Uterus (tissue), 2 donors: ENCODE measurements at regions not wholly inside any gene's neighbourhood (a gene's known extent, or its start where the extent isn't known, plus 50 kb on each side); places are given as distances from the start of the nearest gene placed in this dataset.

ENCODE experiments used
- POLR2A ChIP-seq, 2 donors: fragments of 450-650 bp; IDR thresholded peaks; one replicate each; pipeline ENCODE4 v1.6.1; 2016; ENCODE audit warnings: antibody characterized with exemption in 2 of 2, mild to moderate bottlenecking in 1 of 2, moderate library complexity in 1 of 2
- TF ChIP-seq, protein P1 (sequence below), 4 experiments: fragments of 200-600 bp in 2 of 4; fragments of 450-650 bp in 2 of 4; sonication (generic) in 2 of 4; IDR thresholded peaks; one replicate each; pipeline ENCODE4 v1.5.1; 2016 to 2019; ENCODE audit warnings: antibody characterized with exemption in 4 of 4, mild to moderate bottlenecking in 2 of 4, moderate library complexity in 1 of 4

- TF ChIP-seq, protein P1, sequence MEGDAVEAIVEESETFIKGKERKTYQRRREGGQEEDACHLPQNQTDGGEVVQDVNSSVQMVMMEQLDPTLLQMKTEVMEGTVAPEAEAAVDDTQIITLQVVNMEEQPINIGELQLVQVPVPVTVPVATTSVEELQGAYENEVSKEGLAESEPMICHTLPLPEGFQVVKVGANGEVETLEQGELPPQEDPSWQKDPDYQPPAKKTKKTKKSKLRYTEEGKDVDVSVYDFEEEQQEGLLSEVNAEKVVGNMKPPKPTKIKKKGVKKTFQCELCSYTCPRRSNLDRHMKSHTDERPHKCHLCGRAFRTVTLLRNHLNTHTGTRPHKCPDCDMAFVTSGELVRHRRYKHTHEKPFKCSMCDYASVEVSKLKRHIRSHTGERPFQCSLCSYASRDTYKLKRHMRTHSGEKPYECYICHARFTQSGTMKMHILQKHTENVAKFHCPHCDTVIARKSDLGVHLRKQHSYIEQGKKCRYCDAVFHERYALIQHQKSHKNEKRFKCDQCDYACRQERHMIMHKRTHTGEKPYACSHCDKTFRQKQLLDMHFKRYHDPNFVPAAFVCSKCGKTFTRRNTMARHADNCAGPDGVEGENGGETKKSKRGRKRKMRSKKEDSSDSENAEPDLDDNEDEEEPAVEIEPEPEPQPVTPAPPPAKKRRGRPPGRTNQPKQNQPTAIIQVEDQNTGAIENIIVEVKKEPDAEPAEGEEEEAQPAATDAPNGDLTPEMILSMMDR (IDR thresholded peaks at IDR 0.05), result no peak
- TF ChIP-seq POLR2A (IDR thresholded peaks at IDR 0.05), result no peak
Observed at GRCh38 chr10:52623761-52624160, 148.8 kb downstream of the MBL2 start.
